ENCODE measurements at regions not wholly inside any gene's neighbourhood (a gene's known extent, or its start where the extent isn't known, plus 50 kb on each side); places are given as distances from the start of the nearest gene placed in this dataset.
"Not testable (repeated sequence)": the region's sequence is repeated elsewhere in the genome, so short reads cannot be mapped to it uniquely, and the experiment has no call there.

DNA sequence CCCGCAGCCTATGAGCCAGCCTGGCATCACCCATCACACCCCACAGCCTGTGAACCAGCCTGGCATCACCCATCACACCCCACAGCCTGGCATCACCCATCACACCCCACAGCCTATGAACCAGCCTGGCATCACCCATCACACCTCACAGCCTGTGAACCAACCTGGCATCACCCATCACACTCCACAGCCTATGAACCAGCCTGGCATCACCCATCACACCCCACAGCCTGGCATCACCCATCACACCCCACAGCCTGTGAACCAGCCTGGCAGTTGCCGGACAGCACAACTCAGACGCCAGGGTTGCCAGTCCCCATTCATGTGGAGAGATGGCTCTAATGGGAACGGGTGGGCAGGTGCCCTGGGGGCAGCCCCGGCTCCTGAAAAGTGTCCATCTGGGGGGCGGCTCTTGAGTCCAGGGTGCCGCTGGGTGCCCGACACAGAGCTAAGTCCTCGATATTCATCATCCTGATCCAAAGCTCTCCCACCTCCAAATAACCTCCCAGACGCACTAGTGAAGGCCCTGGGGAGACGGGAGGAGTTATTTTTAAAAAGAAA, 116.9 kb upstream of the AFDN start:
- TF ChIP-seq, protein P1, sequence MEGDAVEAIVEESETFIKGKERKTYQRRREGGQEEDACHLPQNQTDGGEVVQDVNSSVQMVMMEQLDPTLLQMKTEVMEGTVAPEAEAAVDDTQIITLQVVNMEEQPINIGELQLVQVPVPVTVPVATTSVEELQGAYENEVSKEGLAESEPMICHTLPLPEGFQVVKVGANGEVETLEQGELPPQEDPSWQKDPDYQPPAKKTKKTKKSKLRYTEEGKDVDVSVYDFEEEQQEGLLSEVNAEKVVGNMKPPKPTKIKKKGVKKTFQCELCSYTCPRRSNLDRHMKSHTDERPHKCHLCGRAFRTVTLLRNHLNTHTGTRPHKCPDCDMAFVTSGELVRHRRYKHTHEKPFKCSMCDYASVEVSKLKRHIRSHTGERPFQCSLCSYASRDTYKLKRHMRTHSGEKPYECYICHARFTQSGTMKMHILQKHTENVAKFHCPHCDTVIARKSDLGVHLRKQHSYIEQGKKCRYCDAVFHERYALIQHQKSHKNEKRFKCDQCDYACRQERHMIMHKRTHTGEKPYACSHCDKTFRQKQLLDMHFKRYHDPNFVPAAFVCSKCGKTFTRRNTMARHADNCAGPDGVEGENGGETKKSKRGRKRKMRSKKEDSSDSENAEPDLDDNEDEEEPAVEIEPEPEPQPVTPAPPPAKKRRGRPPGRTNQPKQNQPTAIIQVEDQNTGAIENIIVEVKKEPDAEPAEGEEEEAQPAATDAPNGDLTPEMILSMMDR (IDR thresholded peaks at IDR 0.05; ENCODE audit: insufficient read depth, low read length, poor library complexity, severe bottlenecking) = not testable (repeated sequence)
- not testable (repeated sequence) for TF ChIP-seq EZH2phosphoT487 (conservative IDR thresholded peaks at IDR 0.05; ENCODE audit: low read length)
